SK-N-SH (cell line): ENCODE measurements at regions not wholly inside any gene's neighbourhood (a gene's known extent, or its start where the extent isn't known, plus 50 kb on each side); places are given as distances from the start of the nearest gene placed in this dataset.

Experiments
- CTCF ChIA-PET: fragments of 300-600, 350-600 bp; formaldehyde crosslinking; extraction: SDS; loops from one replicate; lab custom pipeline; 2021; lab: Yijun Ruan, JAX
- POLR2A ChIA-PET: fragments of 350-600 bp; sonication (Branson Sonifier 250); formaldehyde crosslinking; extraction: SDS; loops from one replicate; lab custom pipeline; 2020; ENCODE audit warnings: antibody characterized with exemption, inconsistent platforms; lab: Yijun Ruan, JAX
- DNase-seq: peaks from one replicate; pipeline ENCODE4 v3.0.0; 2012
- H2AFZ ChIP-seq: fragments of 200-600 bp; sonication (generic); 2 replicates; pipeline ENCODE4 v1.8.1; 2016; ENCODE audit warnings: antibody characterized with exemption, mild to moderate bottlenecking, low read depth
- H3F3A ChIP-seq: fragments of 200-600 bp; sonication (generic); replicated peaks from 2 replicates; pipeline ENCODE3; 2016; ENCODE audit warnings: antibody characterized with exemption, mild to moderate bottlenecking; ENCODE audit not compliant: insufficient read depth
- H3K27ac ChIP-seq, 2 experiments: fragments of 200-500 bp in 1 of 2; fragments of 200-600 bp in 1 of 2; sonication (Bioruptor generic) in 1 of 2; sonication (generic), shearing (Covaris generic) in 1 of 2; 2 replicates each; pipeline versions ENCODE4 v1.5.1 to v1.6.1; 2014 to 2016; ENCODE audit warnings: low read depth in 2 of 2, inconsistent platforms in 1 of 2, low read length in 1 of 2, mild to moderate bottlenecking in 1 of 2, mixed read lengths in 1 of 2
- H3K27me3 ChIP-seq: fragments of 200-600 bp; sonication (generic), shearing (Covaris generic); 2 replicates; pipeline ENCODE4 v1.6.1; 2016; ENCODE audit warnings: mixed run types; ENCODE audit not compliant: insufficient read depth
- H3K36me3 ChIP-seq, 2 experiments: fragments of 200-500 bp in 1 of 2; fragments of 200-600 bp in 1 of 2; sonication (Bioruptor generic) in 1 of 2; sonication (generic) in 1 of 2; replicated peaks in 1 of 2; 2 replicates each; pipeline versions ENCODE3 to v1.5.1; 2014 to 2016; ENCODE audit warnings: low read length in 1 of 2, mild to moderate bottlenecking in 1 of 2; ENCODE audit not compliant: insufficient read depth in 2 of 2, control insufficient read depth in 1 of 2
- H3K4me1 ChIP-seq, 2 experiments: fragments of 200-500 bp in 1 of 2; fragments of 200-600 bp in 1 of 2; sonication (Bioruptor generic) in 1 of 2; sonication (generic), shearing (Covaris generic) in 1 of 2; 2 replicates each; pipeline versions ENCODE4 v1.5.1 to v1.6.1; 2014 to 2016; ENCODE audit warnings: low read depth in 1 of 2, low read length in 1 of 2, mixed run types in 1 of 2; ENCODE audit not compliant: insufficient read depth in 2 of 2, control insufficient read depth in 1 of 2
- H3K4me2 ChIP-seq: fragments of 200-600 bp; sonication (generic), shearing (Covaris generic); 2 replicates; pipeline ENCODE4 v1.6.1; 2017; ENCODE audit warnings: mixed run types
- H3K4me3 ChIP-seq, 2 experiments: fragments of 200-500 bp in 1 of 2; fragments of 200-600 bp in 1 of 2; sonication (Bioruptor generic) in 1 of 2; sonication (generic), shearing (Covaris generic) in 1 of 2; 2 replicates each; pipeline versions ENCODE4 v1.5.1 to v1.8.1; 2014 to 2016; ENCODE audit warnings: low read depth in 2 of 2, inconsistent platforms in 1 of 2, low read length in 1 of 2, mild to moderate bottlenecking in 1 of 2, mixed read lengths in 1 of 2, moderate library complexity in 1 of 2
- H3K79me2 ChIP-seq: fragments of 200-600 bp; sonication (generic); 2 replicates; pipeline ENCODE4 v1.8.1; 2017; ENCODE audit warnings: mild to moderate bottlenecking; ENCODE audit not compliant: insufficient read depth
- H3K9ac ChIP-seq: fragments of 200-600 bp; sonication (generic); 2 replicates; pipeline ENCODE4 v1.6.1; 2017; ENCODE audit warnings: mixed run types
- H3K9me2 ChIP-seq: fragments of 200-600 bp; sonication (generic); 2 replicates; pipeline ENCODE4 v1.6.1; 2017; ENCODE audit warnings: mixed run types
- H3K9me3 ChIP-seq: fragments of 200-600 bp; sonication (generic); 2 replicates; pipeline ENCODE4 v1.6.1; 2017; ENCODE audit warnings: mixed run types, mild to moderate bottlenecking, moderate library complexity
- H4K20me1 ChIP-seq: fragments of 200-600 bp; sonication (generic); 2 replicates; pipeline ENCODE4 v1.6.1; 2017; ENCODE audit warnings: mild to moderate bottlenecking, mixed run types; ENCODE audit not compliant: insufficient read depth
- CHD2 ChIP-seq: fragments of 150-350 bp; IDR thresholded peaks from 2 replicates; pipeline ENCODE4 v1.6.1; 2018; ENCODE audit warnings: low read length; ENCODE audit not compliant: partially characterized antibody
- ELF1 ChIP-seq: IDR thresholded peaks from 2 replicates; pipeline ENCODE4 v1.4.0; 2012
- EZH2phosphoT487 ChIP-seq: fragments of 200-600 bp; sonication (generic); IDR thresholded peaks from 2 replicates; pipeline ENCODE4 v1.6.1; 2017; ENCODE audit warnings: low read depth, mixed run types, mild to moderate bottlenecking, antibody characterized with exemption, moderate library complexity, borderline replicate concordance
- GABPA ChIP-seq: IDR thresholded peaks from 2 replicates; pipeline ENCODE4 v1.4.0; 2012; ENCODE audit warnings: low read depth, mild to moderate bottlenecking
- GATA2 ChIP-seq: sonication (generic); formaldehyde crosslinking; IDR thresholded peaks from 2 replicates; pipeline ENCODE4 v1.5.0; 2020; ENCODE audit warnings: mild to moderate bottlenecking, missing genetic modification reagents
- JUND ChIP-seq: IDR thresholded peaks from 2 replicates; pipeline ENCODE4 v1.4.0; 2012
- MXI1 ChIP-seq: IDR thresholded peaks from 2 replicates; pipeline ENCODE4 v1.6.1; 2012; ENCODE audit warnings: mild to moderate bottlenecking, low read depth, low read length, improper control_type of control experiment
- NFIC ChIP-seq: IDR thresholded peaks from 2 replicates; pipeline ENCODE4 v1.4.0; 2012; ENCODE audit warnings: borderline replicate concordance
- RXRA ChIP-seq: IDR thresholded peaks from 2 replicates; pipeline ENCODE4 v1.4.0; 2012; ENCODE audit warnings: low read depth, mild to moderate bottlenecking, borderline replicate concordance
- TAF1 ChIP-seq: IDR thresholded peaks from 2 replicates; pipeline ENCODE4 v1.6.1; 2012; ENCODE audit warnings: low read depth, mild to moderate bottlenecking, low read length, moderate library complexity, borderline replicate concordance
- YY1 ChIP-seq: IDR thresholded peaks from 2 replicates; pipeline ENCODE4 v1.4.0; 2012; ENCODE audit warnings: low read depth, mild to moderate bottlenecking
- WGBS: methylation state at CpG from one replicate; pipeline ENCODE4 v1.1.6; 2017; ENCODE audit warnings: low lambda C conversion rate; 5-methylcytosine and 5-hydroxymethylcytosine counted together
- TF ChIP-seq, protein P1 (sequence below): IDR thresholded peaks from 2 replicates; pipeline ENCODE4 v1.4.0; 2012; ENCODE audit warnings: low read depth, borderline replicate concordance
- TF ChIP-seq, protein P2 (sequence below): fragments of 150-350 bp; IDR thresholded peaks from 2 replicates; pipeline ENCODE4 v1.6.1; 2016; ENCODE audit warnings: mild to moderate bottlenecking, low read depth, low read length
- TF ChIP-seq, protein P3 (sequence below): IDR thresholded peaks from 2 replicates; pipeline ENCODE4 v1.6.1; 2012; ENCODE audit warnings: mild to moderate bottlenecking, low read depth, low read length, moderate library complexity

DNA sequence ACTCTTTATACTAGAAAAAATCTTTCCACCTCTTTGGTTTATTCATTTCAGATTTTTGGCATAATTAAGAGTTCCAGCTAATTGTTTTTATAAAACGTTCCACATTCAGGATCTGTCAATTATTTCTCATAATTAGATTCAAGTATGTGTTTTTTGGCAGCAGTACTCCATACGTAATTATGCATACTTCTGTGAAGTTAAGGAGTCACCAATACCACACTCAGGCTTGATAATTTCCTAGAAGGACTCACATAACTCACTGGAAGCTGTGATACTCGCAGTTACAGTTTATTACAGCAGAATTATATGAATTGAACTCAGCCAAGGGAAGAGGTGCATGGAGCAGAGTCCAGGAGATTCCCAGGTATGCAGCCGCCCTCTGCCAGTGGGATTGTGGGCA is 290.5 kb upstream of the AKR1E2 start:
- no peaks in the 10 kb centered on the region for H3K9me2 ChIP-seq
- ChIA-PET POLR2A (no interaction called here), CTCF (no interaction called here)
- H3F3A ChIP-seq, result peaks cover 4% of the 10 kb centered on the region
- no peaks in the 10 kb centered on the region; a peak in 1 of 4 replicates for H3K4me1 ChIP-seq
- 73% methylated on average over 4 of the region's 4 CpGs for WGBS
- no peaks in the 10 kb centered on the region for H3K79me2 ChIP-seq
- H2AFZ ChIP-seq, result no peak overlapping the region
- H3K27me3 ChIP-seq, result no peaks in the 10 kb centered on the region
- no peak for DNase-seq
- TF ChIP-seq GATA2 (CRISPR knock-in tag), result no peak
- no peak for TF ChIP-seq TAF1
- no peak for TF ChIP-seq EZH2phosphoT487
- TF ChIP-seq, protein P1, sequence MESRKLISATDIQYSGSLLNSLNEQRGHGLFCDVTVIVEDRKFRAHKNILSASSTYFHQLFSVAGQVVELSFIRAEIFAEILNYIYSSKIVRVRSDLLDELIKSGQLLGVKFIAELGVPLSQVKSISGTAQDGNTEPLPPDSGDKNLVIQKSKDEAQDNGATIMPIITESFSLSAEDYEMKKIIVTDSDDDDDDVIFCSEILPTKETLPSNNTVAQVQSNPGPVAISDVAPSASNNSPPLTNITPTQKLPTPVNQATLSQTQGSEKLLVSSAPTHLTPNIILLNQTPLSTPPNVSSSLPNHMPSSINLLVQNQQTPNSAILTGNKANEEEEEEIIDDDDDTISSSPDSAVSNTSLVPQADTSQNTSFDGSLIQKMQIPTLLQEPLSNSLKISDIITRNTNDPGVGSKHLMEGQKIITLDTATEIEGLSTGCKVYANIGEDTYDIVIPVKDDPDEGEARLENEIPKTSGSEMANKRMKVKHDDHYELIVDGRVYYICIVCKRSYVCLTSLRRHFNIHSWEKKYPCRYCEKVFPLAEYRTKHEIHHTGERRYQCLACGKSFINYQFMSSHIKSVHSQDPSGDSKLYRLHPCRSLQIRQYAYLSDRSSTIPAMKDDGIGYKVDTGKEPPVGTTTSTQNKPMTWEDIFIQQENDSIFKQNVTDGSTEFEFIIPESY, result no peak
- TF ChIP-seq, protein P2, sequence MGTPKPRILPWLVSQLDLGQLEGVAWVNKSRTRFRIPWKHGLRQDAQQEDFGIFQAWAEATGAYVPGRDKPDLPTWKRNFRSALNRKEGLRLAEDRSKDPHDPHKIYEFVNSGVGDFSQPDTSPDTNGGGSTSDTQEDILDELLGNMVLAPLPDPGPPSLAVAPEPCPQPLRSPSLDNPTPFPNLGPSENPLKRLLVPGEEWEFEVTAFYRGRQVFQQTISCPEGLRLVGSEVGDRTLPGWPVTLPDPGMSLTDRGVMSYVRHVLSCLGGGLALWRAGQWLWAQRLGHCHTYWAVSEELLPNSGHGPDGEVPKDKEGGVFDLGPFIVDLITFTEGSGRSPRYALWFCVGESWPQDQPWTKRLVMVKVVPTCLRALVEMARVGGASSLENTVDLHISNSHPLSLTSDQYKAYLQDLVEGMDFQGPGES, result no peak
- no peak for TF ChIP-seq JUND
- TF ChIP-seq, protein P3, sequence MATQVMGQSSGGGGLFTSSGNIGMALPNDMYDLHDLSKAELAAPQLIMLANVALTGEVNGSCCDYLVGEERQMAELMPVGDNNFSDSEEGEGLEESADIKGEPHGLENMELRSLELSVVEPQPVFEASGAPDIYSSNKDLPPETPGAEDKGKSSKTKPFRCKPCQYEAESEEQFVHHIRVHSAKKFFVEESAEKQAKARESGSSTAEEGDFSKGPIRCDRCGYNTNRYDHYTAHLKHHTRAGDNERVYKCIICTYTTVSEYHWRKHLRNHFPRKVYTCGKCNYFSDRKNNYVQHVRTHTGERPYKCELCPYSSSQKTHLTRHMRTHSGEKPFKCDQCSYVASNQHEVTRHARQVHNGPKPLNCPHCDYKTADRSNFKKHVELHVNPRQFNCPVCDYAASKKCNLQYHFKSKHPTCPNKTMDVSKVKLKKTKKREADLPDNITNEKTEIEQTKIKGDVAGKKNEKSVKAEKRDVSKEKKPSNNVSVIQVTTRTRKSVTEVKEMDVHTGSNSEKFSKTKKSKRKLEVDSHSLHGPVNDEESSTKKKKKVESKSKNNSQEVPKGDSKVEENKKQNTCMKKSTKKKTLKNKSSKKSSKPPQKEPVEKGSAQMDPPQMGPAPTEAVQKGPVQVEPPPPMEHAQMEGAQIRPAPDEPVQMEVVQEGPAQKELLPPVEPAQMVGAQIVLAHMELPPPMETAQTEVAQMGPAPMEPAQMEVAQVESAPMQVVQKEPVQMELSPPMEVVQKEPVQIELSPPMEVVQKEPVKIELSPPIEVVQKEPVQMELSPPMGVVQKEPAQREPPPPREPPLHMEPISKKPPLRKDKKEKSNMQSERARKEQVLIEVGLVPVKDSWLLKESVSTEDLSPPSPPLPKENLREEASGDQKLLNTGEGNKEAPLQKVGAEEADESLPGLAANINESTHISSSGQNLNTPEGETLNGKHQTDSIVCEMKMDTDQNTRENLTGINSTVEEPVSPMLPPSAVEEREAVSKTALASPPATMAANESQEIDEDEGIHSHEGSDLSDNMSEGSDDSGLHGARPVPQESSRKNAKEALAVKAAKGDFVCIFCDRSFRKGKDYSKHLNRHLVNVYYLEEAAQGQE, result no peak
- TF ChIP-seq CHD2, result no peak
- TF ChIP-seq RXRA, result no peak
- no peak for TF ChIP-seq GABPA
- no peak for TF ChIP-seq MXI1
- TF ChIP-seq ELF1, result no peak
- no peak for TF ChIP-seq NFIC
- no peak for TF ChIP-seq YY1
- H4K20me1 ChIP-seq, result no peaks in the 10 kb centered on the region
- peaks cover 4% of the 10 kb centered on the region; the same call in 1 of the 2 replicates for H3K9me3 ChIP-seq
- H3K27ac ChIP-seq, result no peak overlapping the region
- H3K9ac ChIP-seq, result no peak overlapping the region
- H3K4me3 ChIP-seq, result no peak overlapping the region
- no peaks in the 10 kb centered on the region for H3K36me3 ChIP-seq
- no peak overlapping the region for H3K4me2 ChIP-seq
